HG03457 (cell line): ENCODE measurements at regions not wholly inside any gene's neighbourhood (a gene's known extent, or its start where the extent isn't known, plus 50 kb on each side); places are given as distances from the start of the nearest gene placed in this dataset.

Source experiments
- ATAC-seq: cut with Tn5 transposase; IDR thresholded peaks from one replicate; pipeline ENCODE4 v1.9.1; 2021; ENCODE audit warnings: moderate number of reproducible peaks; ENCODE audit not compliant: unreplicated experiment

- no peak for ATAC-seq
These were observed 117.4 kb downstream of the SUCNR1 start for GRCh38 chr3:151990696-151991376.

GRCh38 chr3:151992326-151993041 is 119.0 kb downstream of the SUCNR1 start:
- no peak for ATAC-seq

DNA sequence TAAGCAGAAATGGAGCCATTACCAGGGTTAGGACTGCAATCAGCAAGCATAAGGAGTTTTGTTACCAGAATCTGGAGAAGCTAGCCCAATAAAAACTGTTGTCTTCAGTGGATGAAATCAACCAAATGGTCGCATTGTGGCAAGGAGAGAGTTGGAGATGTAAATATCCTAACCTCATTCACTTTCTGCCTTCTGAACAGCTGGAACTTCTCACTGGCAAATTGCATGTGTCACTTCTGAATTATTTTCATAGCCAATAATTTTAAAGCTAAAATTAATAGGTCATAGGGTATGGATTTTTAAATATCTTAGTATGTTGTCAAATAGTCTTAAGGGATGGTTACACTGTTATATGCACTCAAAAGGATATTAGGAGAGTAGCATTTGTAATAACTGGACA is 121.6 kb downstream of the SUCNR1 start:
- no peak for ATAC-seq

DNA sequence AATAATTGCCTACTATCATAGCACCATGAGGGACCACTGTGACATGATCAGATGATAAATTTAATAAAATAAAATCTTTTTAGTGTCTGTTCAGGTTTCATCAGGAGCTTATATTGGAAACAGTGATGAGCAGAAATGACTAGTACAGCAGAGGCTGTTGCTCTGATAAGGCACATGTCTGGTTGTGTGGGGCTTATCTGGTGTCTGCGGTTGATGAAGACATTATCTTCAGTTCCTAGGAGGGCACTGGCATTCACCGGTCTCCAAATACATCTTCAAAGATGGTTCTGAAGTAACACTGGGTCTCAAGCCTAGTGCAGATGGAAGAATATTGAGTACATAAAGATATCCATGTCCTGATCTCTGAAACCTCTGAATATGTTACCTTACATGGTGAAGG is 125.3 kb downstream of the SUCNR1 start:
- no peak for ATAC-seq

GRCh38 chr3:151999936-152000335 is 126.5 kb downstream of the SUCNR1 start:
- no peak for ATAC-seq

- ATAC-seq = no peak
These were observed 138.6 kb downstream of the SUCNR1 start for GRCh38 chr3:152011812-152012735.

- ATAC-seq = no peak
These were observed 146.1 kb downstream of the SUCNR1 start for GRCh38 chr3:152019508-152019907.

DNA sequence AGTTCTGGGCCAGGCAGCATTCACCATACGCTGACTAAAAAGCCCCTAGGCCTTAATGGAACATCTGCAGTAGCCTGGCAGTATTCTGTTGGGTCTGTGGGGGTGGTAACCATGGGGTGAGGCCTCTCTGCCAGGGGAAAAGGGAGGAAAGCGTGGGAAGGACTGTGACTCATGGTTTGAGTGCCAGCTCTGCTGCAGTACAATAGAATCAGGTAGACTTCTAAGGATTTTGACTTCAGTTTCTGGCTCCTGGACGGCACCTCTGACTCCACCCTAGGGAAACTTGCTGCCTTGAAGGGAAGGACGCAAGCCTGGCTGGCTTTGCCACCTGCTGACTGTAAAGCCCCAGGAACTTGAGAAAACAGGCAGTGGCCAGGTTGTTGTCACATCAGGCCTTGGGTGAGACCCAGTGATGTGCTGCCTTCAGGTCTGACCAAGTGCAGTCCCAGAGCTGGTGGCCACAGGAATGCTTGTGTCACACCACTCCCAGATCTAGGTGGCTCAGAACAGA is 148.6 kb downstream of the SUCNR1 start:
- no peak for ATAC-seq

DNA sequence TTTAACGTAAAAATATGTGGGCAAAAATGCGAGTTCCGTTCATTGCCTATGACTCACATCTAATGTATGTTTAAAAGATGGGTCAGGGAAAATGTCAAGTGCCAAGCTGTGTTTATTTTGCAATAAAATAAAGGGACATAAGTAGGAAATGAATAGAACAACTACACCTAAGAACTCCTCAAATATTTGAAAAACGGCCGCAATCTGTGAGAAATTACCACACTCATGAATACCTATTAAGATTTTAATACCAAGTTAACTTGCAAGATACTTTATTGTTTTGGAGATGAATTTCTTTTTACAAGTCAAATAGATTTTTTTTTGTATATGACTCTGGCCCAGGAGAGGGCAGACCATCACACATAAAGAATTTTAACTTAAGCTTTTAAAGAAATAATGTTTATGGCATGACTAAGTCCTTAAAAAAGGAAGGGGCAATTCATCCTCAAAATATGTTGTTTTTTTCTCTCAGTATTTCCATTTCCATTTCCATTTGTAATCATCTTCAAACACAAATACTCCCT is 152.7 kb downstream of the SUCNR1 start:
- no peak for ATAC-seq

DNA sequence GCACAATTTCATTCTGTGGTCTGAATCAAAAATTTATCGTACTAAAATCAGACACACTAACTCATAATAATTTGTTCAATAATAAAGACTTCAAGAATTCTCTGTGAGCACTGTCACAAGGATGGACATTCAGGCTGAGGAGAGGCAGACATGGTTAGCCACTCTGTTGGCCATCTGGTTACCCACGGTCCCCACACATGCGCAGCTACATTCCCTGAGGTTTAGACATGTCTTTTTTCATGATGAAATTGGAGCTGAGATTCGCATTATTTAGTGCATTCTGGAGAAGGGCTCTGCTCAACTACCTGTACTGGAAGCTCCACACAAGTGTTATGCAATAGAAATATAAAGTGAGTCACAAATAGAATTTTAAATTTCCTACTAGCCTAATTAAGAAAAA is 156.9 kb downstream of the SUCNR1 start:
- ATAC-seq = no peak

DNA sequence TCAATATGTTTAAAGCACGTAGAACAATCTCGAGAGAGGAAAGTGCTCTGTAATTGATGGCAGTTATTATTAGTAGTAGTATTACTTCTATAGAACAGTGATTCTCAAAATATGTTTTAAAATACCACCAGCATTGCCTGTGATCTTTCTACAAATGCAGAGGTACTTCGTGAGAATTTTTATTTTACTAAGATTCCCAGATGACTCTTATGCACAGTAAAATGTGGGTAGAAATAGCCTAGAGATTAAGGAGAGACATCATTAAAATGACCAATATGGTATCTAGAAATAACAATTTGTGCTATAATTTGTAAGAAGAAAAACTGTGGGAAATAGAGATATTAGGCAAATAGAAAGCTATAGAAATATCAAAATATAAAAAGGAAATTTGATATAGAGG is 157.9 kb downstream of the SUCNR1 start:
- no peak for ATAC-seq

DNA sequence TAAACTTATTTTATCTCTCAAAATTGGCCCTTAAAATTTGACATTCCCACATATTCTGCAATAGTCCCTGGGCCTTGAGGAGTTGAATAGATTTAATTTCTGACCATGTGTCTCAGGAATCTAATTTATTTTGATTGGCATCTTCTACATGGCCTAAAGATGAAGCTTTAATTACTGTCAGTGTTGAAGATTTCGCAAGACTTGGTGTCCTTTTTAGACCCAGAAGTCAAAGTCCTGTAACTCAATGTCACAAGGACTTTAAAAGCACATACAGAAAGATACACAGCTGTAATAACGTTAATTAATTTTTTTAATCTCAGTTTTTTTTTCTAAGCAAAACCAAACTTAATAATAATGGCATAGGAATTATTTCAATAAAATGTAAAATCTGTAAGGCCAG is 163.9 kb downstream of the SUCNR1 start:
- no peak for ATAC-seq

GRCh38 chr3:152037953-152038352 is 164.5 kb downstream of the SUCNR1 start:
- no peak for ATAC-seq

DNA sequence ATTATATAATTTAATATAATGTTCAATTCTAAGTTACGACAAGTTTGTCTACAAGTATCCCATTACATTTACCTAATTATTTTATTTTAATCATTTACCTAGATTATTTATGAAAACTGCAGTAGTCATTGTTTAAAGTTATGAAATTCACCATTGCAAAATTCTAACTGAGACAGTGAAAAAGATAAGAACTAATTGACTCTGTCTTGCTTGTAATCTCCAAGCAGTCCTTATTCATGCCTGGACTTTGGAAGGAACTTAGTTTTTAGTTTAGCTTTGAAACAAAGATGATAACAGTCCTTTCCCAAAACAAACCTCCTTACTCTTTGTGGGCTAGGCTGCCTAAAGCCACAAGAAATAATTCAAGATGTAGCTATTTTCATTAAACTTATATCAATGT is 165.0 kb downstream of the SUCNR1 start:
- ATAC-seq = no peak

- peak; percentile 97 for ATAC-seq
These were observed 166.4 kb downstream of the SUCNR1 start for GRCh38 chr3:152039887-152040286.

DNA sequence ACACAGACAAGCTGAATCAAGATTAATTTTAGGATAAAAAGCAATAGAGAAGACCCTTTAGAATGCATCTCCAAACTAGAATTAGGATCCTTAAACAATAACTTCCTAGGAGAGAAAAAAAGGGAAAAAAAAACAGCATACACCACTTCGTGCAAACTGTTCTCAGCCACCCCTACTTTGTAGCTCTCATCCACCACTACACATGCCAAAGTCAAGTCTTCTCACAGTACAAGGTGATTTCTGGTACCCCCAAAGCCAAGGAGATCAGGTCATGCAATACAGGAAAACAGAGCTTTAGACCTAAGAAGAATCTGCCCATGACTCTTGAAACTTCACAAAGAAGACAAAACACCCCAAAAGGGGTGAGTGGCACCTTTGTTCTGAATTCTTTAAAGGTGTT is 166.9 kb downstream of the SUCNR1 start:
- peak; percentile 15 for ATAC-seq

- ATAC-seq = no peak
These were observed 170.2 kb downstream of the SUCNR1 start for GRCh38 chr3:152043620-152044019.

GRCh38 chr3:152046280-152046679 is 172.8 kb downstream of the SUCNR1 start:
- no peak for ATAC-seq

GRCh38 chr3:152047465-152047864 is 174.0 kb downstream of the SUCNR1 start:
- ATAC-seq = no peak

DNA sequence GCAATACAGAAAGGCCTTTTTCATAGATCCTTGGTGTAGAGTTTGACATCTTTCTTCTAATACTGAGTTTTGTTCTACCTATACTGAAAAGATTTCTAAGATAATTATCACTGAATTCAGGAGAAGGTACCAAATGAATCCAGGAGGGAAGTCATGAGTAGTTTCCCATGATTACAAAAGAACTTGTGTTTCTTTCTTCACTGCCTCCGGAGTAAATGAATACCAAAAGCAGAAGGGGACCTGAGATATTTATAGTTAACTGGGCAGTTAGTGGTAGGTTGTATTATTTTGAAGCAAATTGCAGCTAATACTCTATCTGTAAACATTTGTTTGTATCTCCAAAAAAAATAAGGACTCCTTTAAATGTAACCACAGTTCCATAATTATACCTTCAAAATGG is 175.4 kb downstream of the SUCNR1 start:
- no peak for ATAC-seq

DNA sequence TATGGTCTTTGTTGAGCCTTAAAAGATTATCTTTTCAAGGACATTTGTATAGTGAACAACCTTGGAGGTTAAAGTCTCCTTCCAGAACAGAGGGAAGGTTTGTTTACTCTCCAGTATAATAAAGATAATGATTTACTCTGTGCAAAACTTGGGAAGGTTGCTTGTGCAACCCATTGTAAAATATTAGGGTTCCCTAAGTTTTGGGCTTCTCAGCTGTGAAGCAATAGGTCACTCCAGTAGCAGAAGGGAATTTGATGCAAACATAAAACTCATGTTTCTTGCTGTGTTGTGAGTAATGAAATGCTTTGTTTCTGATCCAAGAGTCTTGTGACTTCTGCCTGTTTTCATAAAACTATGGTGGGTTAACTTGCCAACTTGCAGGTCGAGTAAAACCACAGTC is 177.5 kb downstream of the SUCNR1 start:
- ATAC-seq = no peak
